NCI-H524 (cell line): ENCODE measurements at regions not wholly inside any gene's neighbourhood (a gene's known extent, or its start where the extent isn't known, plus 50 kb on each side); places are given as distances from the start of the nearest gene placed in this dataset.
"Not testable (repeated sequence)": the region's sequence is repeated elsewhere in the genome, so short reads cannot be mapped to it uniquely, and the experiment has no call there.

Experiments
- DNase-seq, 2 experiments: peaks; one replicate each; lab custom pipeline; 2025; lab: John Stamatoyannopoulos, UW

DNA sequence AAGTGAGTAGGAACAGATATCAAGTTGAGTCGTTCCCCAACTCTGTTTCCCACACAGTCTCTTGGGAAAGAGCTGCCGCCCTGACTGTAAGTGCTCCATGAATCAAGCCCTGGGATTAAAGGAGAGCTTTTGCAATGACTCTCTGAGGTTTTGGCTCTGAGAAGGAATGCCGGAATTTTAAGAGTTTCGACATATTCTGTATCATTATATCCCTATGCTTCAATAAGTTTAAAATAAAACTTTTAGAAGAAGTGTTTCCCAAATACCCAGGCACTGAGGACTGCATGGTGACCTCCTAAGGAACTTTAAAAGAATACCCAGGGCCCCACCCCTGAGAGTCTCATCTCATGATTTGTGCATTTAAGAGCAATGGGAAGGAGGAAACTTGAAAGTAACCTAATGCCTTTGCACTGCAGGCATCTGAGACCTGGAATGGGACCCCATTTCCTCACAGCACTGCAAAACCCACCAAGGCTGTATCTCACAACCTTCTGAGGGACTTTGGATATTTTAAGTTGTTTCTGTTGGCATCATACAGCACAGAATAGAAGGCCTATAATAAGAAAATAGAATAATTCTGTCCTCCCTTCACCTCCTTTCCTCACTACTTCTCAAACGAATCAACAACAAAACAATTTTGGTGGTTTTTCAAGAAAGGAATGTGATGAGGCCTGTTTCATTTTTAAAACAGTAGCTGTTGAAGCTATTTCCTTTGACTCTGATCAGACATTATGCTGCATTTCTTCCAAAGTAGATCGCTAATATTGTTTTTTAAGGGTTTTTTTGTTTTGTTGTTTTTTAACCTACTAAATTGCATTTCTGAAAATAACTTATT lies 121.2 kb downstream of the GASK1B start:
- no peak for DNase-seq

DNA sequence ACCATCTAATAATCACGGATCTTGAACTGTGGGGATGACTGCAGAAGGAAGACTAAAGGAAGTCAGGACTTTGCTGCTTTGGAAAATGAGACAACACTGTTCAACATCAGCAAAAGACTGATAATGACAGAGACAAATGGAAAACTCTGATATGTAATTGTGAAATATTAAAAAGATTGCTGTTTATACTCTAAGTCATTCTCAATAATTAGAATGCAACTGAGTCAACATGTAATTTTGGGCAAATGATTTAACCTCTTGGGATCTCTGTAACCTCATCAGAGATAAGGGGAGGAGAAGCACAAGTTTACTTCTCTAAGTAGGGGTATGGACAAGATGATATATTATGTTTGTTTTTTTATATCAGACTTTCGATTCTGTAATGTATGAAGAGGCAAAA lies 121.9 kb downstream of the GASK1B start:
- DNase-seq = no peak

DNA sequence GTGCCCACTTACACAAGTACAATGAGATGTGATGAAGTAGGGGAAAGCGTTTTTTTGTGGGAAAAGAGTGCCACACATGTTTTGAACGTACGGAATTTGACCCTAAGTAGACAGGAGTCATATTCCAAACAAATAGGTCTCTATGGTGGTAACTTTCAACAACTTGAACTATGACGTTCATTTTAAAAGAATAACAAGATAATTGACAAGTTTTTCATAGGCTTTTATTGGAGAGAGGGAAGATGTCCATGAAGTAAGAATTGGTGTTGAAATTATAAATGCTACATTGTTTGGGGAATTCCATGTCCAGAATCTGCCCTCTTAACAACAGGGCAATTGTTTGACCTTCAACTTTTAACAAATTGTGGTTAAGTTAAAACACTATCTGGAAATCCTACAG lies 126.5 kb downstream of the GASK1B start:
- no peak for DNase-seq

DNA sequence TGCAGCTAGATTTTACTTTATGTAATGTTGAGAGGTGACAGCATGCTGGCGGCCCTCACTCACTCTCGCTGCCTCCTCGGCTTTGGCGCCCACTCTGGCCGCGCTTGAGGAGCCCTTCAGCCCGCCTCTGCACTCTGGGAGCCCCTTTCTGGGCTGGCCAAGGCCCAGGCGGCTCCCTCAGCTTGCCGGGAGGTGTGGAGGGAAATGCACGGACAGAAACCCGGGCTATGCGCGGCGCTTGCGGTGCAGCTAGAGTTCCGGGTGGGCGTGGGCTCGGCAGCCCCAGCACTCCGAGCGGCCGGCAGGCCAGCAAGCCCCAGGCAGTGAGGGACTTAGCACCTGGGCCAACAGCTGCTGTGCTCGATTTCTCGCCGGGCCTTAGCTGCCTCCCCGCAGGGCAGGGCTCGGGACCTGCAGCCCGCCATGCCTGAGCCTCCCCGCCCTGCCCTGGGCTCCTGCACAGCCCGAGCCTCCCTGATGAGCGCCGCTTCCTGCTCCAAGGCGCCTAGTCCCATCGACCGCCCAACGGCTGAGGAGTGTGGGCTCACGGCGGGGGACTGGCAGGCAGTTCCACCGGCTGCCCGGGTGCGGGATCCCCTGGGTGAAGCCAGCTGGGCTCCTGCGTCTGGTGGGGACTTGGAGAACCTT lies 128.7 kb downstream of the GASK1B start:
- DNase-seq = no peak

DNA sequence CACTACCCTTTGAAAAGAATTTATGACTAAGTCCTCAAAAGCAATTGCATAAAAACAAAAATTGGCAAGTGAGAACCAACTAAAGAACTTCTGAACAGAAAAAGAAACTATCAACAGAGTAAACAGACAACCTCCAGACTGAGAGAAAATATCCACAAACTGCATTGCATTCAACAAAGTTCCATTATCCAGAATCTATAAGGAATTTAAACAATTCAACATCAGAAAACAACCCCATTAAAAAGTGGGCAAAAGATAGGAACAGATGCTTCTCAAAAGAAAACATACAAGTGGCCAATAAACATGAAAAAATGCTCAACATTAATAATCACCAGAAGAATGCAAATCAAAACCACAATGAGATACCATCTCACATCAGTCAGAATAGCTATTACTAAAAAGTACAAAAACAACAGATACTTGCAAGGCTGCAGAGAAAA lies 130.2 kb downstream of the GASK1B start:
- no peak for DNase-seq

DNA sequence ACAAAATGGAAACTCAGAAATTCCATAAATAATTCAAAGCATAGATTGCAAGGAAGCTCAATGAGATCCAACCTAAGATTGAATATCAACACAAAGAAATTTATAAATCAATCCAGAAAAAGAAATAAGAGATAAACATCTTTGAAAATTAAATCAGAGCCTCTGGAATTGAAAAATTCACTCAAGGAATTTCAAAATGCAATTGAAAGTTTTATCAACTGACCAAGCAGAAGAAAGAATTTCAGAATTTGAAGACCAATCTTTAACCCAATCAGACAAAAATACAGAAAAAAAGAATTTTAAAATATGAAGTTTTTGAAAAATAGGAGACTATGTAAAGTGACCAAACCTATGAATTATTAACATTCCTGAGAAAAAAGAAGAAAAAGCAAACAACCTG lies 134.1 kb downstream of the GASK1B start:
- no peak for DNase-seq

DNA sequence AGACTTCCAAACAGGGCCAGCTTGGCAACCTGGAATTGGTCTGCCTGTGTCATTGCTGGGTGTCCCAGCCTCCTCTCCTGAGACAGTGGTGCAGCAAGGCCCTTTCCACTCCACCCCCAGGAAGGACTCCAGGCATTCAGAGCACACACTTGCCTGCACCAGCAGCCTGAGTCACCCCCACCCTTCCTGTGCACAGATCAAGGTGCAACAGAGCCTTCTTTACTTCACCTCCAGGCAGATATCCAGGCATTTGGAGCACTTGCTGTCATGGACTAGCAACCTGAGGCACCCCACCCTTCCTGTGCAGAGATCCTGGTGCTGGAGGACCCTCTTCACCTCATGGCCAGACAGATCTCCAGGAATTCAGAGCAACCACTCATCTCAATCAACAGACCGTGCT lies 135.8 kb downstream of the GASK1B start:
- DNase-seq = no peak

DNA sequence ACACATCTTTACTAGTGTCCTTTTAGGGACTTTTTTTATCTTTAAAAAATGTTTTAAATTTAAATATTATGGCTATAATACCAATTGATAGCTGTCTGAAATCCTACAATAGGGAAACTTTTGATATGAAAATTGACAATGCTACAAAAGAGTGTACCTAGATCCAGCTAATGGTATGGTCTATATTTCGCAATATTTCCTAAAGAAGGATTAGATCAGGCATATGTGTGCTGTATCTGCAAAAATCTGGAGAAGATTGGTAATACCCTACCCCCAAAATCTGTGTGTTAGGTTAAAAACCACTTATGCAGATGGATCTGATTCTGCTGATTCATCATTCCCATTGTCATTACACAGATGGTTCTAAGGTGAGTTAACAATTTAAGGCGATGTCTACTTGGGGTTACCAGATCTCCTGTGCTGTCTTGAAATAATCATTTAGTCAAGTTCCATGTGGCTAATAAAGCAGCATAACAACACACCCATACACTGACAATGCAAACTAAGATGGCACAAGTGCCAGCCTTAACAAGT lies 137.1 kb downstream of the GASK1B start:
- no peak for DNase-seq

DNA sequence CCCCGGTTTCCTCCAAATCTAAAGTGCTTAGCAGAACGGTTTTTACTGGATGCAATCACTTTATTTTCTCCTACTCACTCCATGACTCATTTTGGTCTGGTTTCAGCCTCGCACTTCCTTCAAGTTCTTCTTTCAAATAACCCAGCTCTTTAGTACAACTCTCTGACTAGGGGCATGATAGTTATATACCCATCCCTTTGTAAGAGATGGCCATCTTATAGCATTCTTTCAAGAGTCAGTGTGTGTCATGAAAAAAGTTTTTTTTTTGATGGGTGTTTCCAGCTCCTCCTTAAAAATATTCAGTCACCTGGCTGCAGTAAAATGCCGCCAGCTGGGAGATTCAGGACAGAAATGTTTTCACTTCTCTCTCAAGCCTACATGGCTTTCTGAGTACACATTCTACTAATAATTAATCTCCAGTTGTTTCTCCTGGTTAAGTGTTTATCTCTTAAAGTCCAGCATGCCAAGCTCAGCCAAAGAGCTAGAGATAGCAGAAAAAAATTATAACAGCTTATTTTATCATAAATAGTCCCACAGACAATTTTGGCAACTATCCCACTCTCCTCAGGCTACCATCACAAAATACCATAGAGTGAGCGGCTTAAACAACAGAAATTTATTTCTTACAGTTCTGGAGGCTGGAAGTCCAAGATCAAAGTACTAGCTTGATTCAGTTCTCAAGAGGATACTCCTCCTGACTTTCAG lies 139.3 kb downstream of the GASK1B start:
- no peak for DNase-seq

DNA sequence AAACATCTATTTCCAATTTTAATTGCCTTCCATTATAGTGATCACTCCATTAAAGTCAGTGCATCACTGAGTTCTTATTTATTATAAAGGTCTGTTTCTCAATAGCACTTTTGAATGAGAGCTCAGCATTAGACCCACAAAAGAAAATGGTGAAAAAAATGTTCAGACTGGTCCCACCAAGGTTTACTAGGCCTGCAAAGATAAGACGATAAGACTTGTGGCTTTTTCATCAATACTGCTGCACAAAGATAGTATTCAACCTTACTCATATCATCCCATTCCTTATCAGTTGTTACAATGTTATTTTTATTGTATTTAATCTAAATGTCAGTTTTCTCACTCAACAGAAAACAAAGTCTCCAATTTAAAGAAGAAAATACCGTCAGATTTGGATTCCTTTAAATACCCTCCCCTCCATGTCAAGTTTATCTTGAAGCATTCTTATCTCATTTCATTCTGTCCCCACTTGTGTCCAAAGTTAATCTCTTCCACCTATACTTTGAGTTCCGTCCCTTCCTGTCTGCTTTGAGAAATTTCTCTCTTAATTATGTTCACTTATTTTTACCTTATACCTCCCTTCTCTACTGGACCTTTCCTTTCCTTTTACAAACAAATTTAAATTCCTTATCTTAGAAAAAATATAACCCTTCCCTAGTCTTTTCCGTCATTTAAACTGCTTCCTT lies 140.0 kb downstream of the GASK1B start:
- no peak for DNase-seq

DNA sequence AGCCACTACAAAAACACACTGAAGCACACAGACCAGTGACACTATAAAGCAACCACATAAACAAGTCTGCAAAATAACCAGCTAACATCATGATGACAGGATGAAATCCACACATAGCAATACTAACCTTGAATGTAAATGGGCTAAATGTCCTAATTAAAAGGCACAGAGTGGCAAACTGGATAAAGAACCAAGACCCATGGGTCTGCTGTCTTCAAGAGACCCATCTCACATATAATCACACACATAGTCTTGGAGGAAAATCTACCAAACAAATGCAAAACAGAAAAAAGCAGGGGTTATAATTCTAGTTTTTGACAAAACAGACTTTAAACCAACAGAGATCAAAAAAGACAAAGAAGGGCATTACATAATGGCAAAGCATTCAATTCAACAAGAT lies 144.4 kb downstream of the GASK1B start:
- DNase-seq = not testable (repeated sequence)

DNA sequence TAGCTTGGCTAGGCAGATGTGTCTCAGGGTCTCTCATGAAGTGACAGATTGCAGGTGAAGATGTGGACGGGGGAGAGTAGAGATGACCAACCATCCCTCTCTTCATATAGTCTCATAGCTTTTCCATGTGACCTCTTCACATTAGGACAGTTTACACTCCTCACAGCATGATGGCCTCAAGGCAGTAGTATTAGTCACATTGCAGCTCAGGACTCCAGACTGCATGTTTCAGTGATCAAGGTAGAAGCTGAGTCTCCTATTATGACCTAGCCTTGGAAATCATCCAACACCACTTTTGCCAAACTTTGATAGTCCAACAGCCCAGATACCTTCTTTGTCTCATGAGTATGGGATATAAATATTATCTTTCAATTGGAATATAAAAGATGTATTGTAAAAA lies 147.7 kb downstream of the GASK1B start:
- DNase-seq = no peak

DNA sequence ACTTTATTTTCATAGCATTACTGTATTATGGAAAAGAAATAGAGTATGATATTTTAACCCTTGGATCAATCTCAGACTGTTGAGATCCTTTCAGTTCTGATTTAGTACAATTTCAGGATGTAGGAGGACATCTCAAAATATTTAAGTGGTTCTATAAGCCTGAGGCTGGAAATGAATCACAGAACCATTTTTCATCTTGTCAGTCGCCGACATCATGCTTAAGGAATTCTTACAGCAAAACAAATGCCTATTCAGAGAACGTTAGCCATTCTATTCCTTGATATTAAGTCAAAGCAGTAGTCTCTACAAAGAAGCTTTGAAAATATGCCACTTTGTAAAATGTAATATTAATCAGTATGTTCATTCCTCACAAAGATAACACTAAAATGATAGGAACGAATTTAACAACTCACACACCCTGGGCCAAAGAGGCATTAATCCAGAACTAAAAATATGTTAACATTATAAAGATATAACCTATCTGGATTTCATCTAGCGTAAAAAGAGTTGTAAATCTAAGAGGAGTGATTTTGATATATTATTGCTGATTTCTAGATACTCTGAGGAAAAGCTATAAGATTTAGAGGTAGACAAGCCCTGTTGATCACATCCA lies 152.0 kb downstream of the GASK1B start:
- no peak for DNase-seq

DNA sequence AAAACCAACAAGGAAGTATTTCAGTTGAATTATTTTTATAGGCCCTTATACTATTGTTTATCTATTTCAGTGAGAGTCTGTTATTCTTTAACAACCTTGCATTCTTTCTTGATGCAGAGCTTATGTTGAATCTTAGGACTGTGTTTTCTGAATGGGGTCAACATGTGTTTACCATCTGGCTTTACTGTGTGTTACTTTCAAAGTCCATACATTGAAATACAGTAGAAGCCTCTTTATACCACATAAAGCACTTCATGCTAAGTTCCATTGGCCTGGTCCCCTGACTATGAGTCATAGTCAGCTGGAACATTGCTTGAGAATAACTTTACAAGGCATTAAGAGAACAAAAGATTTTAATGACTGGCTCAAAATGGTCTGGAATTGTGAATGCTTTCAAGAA lies 152.6 kb downstream of the GASK1B start:
- DNase-seq = no peak

DNA sequence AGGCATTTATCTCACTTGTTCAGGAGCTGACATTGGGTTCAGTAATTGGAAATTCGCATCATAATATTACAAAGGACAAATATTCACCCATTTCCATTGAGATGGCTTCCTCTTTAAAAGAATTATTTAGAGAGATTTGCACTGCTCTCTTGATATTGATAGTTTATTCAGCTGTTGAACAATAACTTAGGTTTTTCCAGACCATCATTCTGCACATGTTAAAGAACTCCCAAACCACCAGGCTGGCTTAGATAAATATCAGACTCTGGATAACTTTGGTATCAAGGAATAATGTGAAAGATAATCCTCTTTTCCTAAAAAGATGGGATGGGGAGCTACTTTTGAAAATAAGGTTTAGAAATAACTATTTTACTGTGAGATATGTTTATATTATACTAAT lies 154.0 kb downstream of the GASK1B start:
- DNase-seq = no peak

DNA sequence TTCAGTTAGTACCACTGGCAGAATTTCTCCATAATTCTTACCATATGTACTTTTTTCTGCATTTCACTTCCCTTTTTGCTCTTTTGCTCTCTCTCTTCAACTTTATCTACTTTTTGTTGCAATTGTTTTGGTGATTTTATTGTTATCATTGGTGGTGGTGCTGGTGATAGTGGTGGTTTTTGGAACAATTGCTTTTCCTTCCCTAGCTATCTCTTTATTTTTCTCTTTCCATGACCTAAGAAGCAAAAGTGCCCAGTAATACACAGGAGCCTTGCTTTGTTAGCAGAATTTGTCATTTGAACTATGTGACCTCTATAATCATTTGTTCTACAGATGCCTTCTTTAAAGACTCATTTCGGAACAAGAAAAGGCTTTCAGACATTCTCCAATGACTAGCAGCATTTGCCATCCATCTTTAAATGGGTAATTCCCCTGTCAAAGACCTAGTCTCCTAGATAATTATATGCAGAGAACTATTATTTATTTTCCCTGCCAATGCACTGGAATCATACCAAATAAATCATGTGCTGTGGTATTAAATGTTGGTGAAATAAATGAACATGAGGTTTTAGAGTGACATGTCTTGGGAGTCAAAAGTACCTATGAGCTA lies 154.5 kb downstream of the GASK1B start:
- DNase-seq = no peak

DNA sequence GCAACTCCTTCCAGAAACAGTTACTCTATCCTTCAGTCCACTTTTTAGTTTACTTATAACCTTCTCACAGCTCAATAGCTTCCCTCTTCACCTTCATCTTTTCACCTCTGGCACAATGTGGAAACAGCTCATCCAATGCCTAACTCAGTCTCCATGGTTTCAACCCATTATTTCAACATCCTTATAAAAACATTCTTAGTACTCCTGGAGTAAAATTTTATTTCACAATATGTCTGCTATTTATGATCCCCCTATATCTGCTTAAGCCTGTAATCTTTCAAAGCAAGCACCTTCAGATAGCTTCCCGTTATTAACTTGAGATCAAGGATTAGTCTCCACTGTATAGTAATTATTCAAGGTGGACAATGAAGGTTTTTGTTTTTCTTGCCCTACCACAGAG lies 156.3 kb downstream of the GASK1B start:
- DNase-seq = no peak

DNA sequence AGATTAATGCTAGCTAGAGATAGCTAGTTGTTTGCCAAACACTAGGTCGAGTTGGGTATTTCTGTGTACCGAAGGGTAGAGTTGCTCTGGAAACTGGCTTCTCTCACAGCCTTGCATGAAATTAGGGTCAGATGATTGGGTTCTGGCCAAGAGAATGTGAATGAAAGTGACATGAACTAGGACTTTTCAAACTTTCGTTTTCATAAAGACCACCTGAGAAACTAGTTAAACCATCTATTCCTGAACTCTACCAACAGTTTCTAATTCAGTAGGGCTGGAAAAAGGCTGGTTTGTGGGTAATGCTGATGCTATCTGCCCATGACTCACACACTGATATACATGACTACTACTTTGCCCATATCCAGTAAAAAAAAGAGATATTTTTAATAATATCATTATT lies 157.6 kb downstream of the GASK1B start:
- no peak for DNase-seq

DNA sequence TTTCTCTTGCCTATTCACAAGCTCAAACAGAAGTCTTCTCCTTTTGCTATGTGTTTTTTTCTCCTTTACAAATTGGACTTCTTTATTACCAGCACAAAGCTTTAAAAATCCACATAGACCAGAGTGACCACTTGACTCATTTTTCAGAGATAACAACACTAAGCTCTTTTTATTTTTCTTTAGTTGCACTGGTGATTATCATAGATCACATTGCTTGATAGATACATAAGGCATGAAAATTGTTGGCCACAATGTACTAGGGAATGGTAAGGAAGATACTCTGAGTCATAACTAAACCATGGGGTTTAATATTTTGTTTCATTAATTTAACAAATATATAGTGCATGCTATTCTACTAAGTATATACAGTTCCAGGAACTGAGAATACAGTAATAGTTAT lies 159.0 kb downstream of the GASK1B start:
- no peak for DNase-seq

DNA sequence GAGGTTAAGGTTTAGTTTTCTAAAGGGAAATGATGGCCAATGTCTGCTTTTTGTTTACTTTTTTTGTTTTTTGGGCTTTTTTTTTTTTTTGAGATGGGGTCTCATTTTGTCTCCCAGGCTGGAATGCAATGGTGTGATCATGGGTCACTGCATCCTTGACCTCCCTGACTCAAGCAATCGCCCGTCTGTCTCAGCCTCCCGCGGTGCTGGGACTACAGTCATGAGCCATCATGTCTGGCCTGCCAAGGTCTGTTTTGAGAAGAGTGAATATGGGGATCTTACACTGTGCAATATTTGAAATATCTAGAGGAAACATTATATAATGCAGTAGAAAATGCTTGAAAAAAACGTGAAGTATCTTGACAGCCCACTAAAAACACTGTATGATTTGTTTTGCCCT lies 162.5 kb downstream of the GASK1B start:
- DNase-seq = no peak

DNA sequence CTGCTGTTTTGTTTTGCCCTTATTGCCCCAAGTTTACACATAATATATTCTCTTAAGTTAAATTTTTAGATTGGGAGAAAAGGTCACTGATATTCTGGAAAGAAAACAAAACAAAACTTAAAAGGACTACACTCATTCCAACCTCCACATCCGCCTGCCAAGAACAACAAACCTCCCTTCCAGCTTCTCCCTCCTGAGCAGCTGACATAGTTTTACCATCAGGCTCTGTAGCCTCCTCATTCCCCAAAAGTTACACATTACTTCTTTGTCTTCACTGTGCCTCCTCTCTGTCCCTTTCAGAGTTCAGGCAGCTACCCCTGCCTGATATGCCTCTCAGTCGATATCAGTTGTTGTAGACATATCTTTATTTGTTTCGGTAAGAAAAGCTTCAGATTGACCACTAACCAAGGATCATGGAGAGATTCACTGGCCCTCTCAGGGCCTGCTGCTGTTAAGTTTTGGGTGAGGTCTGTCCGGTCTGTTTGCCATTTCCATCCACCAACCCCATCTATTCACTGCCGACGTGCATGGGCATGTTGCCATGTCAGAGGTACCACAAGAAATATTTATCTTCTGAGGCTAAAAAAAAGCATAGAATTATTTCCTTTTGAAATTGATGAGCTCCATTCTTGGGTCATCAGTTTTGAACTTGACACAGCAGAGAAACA lies 164.1 kb downstream of the GASK1B start:
- no peak for DNase-seq
